HEK293 (cell line): ENCODE measurements at regions not wholly inside any gene's neighbourhood (a gene's known extent, or its start where the extent isn't known, plus 50 kb on each side); places are given as distances from the start of the nearest gene placed in this dataset.

ENCODE experiments used
- CTCF ChIA-PET: fragments of 350-600 bp; formaldehyde crosslinking; extraction: SDS; loops from one replicate; lab custom pipeline; 2021; ENCODE audit warnings: antibody characterized with exemption; lab: Yijun Ruan, JAX
- POLR2A ChIA-PET: fragments of 300-600 bp; formaldehyde crosslinking; extraction: SDS; loops from one replicate; lab custom pipeline; 2020; ENCODE audit warnings: antibody characterized with exemption, inconsistent platforms; lab: Yijun Ruan, JAX
- H3K27ac ChIP-seq: fragments of 200-500 bp; sonication (Bioruptor generic); 2 replicates; pipeline ENCODE4 v1.5.1; 2014; ENCODE audit warnings: low read depth, low read length, control low read depth, inconsistent platforms; ENCODE audit errors: extremely low read depth
- H3K36me3 ChIP-seq, 2 experiments: fragments of 200-500 bp in 1 of 2; sonication (Bioruptor generic) in 1 of 2; 1 replicate in 1 of 2; 2 replicates in 1 of 2; pipeline ENCODE4 v1.5.1; 2014 to 2017; ENCODE audit warnings: inconsistent platforms in 2 of 2, low read length in 2 of 2; ENCODE audit not compliant: control insufficient read depth in 2 of 2, insufficient read depth in 1 of 2
- H3K4me1 ChIP-seq: fragments of 200-500 bp; sonication (Bioruptor generic); 2 replicates; pipeline ENCODE4 v1.5.1; 2014; ENCODE audit warnings: mild to moderate bottlenecking, low read length, inconsistent platforms; ENCODE audit not compliant: control insufficient read depth, insufficient read depth
- H3K4me3 ChIP-seq: 2 replicates; pipeline ENCODE4 v1.5.1; 2011; ENCODE audit warnings: low read depth, mild to moderate bottlenecking, control low read depth, low read length, moderate library complexity
- H3K9me3 ChIP-seq: fragments of 200-500 bp; sonication (Bioruptor generic); 2 replicates; pipeline ENCODE4 v1.5.1; 2014; ENCODE audit warnings: low read depth, low read length, inconsistent platforms; ENCODE audit not compliant: control insufficient read depth, insufficient read depth
- GLIS1 ChIP-seq: fragments of 450-650 bp; formaldehyde crosslinking; IDR thresholded peaks from 2 replicates; pipeline ENCODE4 v1.5.1; 2016; ENCODE audit warnings: missing biosample characterization, missing genetic modification characterization
- KLF10 ChIP-seq: fragments of 450-650 bp; IDR thresholded peaks from 2 replicates; pipeline ENCODE4 v1.5.1; 2018; ENCODE audit warnings: missing biosample characterization, mild to moderate bottlenecking, missing genetic modification characterization
- OVOL3 ChIP-seq: fragments of 450-650 bp; formaldehyde crosslinking; IDR thresholded peaks from 2 replicates; pipeline ENCODE4 v1.5.1; 2016; ENCODE audit warnings: missing biosample characterization, missing genetic modification characterization
- REPIN1 ChIP-seq: fragments of 450-650 bp; formaldehyde crosslinking; IDR thresholded peaks from 2 replicates; pipeline ENCODE4 v1.5.1; 2017; ENCODE audit warnings: missing biosample characterization, missing genetic modification characterization, low read depth
- TCF7L2 ChIP-seq: IDR thresholded peaks from 2 replicates; pipeline ENCODE4 v1.6.1; 2011; ENCODE audit warnings: low read depth, mild to moderate bottlenecking, inconsistent platforms, low read length, moderate library complexity, borderline replicate concordance
- ZBTB20 ChIP-seq: fragments of 450-650 bp; formaldehyde crosslinking; IDR thresholded peaks from 2 replicates; pipeline ENCODE4 v1.5.1; 2016; ENCODE audit warnings: missing biosample characterization, missing genetic modification characterization
- ZFP41 ChIP-seq: fragments of 450-650 bp; formaldehyde crosslinking; IDR thresholded peaks from 2 replicates; pipeline ENCODE4 v1.5.1; 2016; ENCODE audit warnings: missing biosample characterization, missing genetic modification characterization, borderline replicate concordance
- ZNF10 ChIP-seq: fragments of 450-650 bp; formaldehyde crosslinking; IDR thresholded peaks from 2 replicates; pipeline ENCODE4 v1.5.1; 2017; ENCODE audit warnings: missing biosample characterization, missing genetic modification characterization
- ZNF112 ChIP-seq: fragments of 450-650 bp; formaldehyde crosslinking; IDR thresholded peaks from 2 replicates; pipeline ENCODE4 v1.5.0; 2017; ENCODE audit warnings: missing biosample characterization, missing genetic modification characterization
- ZNF114 ChIP-seq: fragments of 450-650 bp; formaldehyde crosslinking; IDR thresholded peaks from 2 replicates; pipeline ENCODE4 v1.5.0; 2017; ENCODE audit warnings: missing biosample characterization, missing genetic modification characterization
- ZNF133 ChIP-seq: fragments of 450-650 bp; formaldehyde crosslinking; IDR thresholded peaks from 2 replicates; pipeline ENCODE4 v1.5.1; 2016; ENCODE audit warnings: missing biosample characterization, missing genetic modification characterization
- ZNF157 ChIP-seq: fragments of 450-650 bp; formaldehyde crosslinking; IDR thresholded peaks from 2 replicates; pipeline ENCODE4 v1.5.1; 2016; ENCODE audit warnings: missing biosample characterization, missing genetic modification characterization
- ZNF169 ChIP-seq: fragments of 450-650 bp; formaldehyde crosslinking; IDR thresholded peaks from 2 replicates; pipeline ENCODE4 v1.5.1; 2016; ENCODE audit warnings: missing biosample characterization, missing genetic modification characterization
- ZNF19 ChIP-seq: fragments of 450-650 bp; formaldehyde crosslinking; IDR thresholded peaks from 2 replicates; pipeline ENCODE4; 2016; ENCODE audit warnings: missing biosample characterization, missing genetic modification characterization, low read depth
- ZNF2 ChIP-seq: fragments of 450-650 bp; formaldehyde crosslinking; IDR thresholded peaks from 2 replicates; pipeline ENCODE4 v1.5.1; 2016; ENCODE audit warnings: missing biosample characterization, missing genetic modification characterization
- ZNF211 ChIP-seq: fragments of 450-650 bp; formaldehyde crosslinking; IDR thresholded peaks from 2 replicates; pipeline ENCODE4 v1.5.1; 2016; ENCODE audit warnings: low read depth, missing biosample characterization, missing genetic modification characterization
- ZNF239 ChIP-seq: fragments of 450-650 bp; formaldehyde crosslinking; IDR thresholded peaks from 2 replicates; pipeline ENCODE4 v1.5.1; 2016; ENCODE audit warnings: missing biosample characterization, missing genetic modification characterization
- ZNF335 ChIP-seq: fragments of 450-650 bp; formaldehyde crosslinking; conservative IDR thresholded peaks from 2 replicates; pipeline ENCODE4 v1.5.1; 2016; ENCODE audit warnings: missing biosample characterization, missing genetic modification characterization
- ZNF394 ChIP-seq: fragments of 450-650 bp; formaldehyde crosslinking; IDR thresholded peaks from 2 replicates; pipeline ENCODE4 v1.5.1; 2016; ENCODE audit warnings: missing biosample characterization, missing genetic modification characterization, mild to moderate bottlenecking, moderate library complexity, borderline replicate concordance
- ZNF433 ChIP-seq: fragments of 450-650 bp; formaldehyde crosslinking; IDR thresholded peaks from 2 replicates; pipeline ENCODE4 v1.5.1; 2016; ENCODE audit warnings: missing biosample characterization, missing genetic modification characterization, low read depth
- ZNF621 ChIP-seq: fragments of 450-650 bp; formaldehyde crosslinking; IDR thresholded peaks from 2 replicates; pipeline ENCODE4 v1.5.1; 2017; ENCODE audit warnings: missing biosample characterization, missing genetic modification characterization
- ZNF670 ChIP-seq: fragments of 450-650 bp; formaldehyde crosslinking; IDR thresholded peaks from 2 replicates; pipeline ENCODE4 v1.5.1; 2016; ENCODE audit warnings: missing biosample characterization, missing genetic modification characterization, low read depth
- ZSCAN23 ChIP-seq: fragments of 450-650 bp; formaldehyde crosslinking; IDR thresholded peaks from 2 replicates; pipeline ENCODE4 v1.5.1; 2016; ENCODE audit warnings: missing biosample characterization, missing genetic modification characterization
- TF ChIP-seq, protein P1 (sequence below): fragments of 450-650 bp; formaldehyde crosslinking; IDR thresholded peaks from 2 replicates; pipeline ENCODE4 v1.5.1; 2016; ENCODE audit warnings: missing biosample characterization, missing genetic modification characterization
- TF ChIP-seq, protein P2 (sequence below): fragments of 450-650 bp; formaldehyde crosslinking; IDR thresholded peaks from 2 replicates; pipeline ENCODE4 v1.5.1; 2016; ENCODE audit warnings: missing biosample characterization, missing genetic modification characterization, borderline replicate concordance

DNA sequence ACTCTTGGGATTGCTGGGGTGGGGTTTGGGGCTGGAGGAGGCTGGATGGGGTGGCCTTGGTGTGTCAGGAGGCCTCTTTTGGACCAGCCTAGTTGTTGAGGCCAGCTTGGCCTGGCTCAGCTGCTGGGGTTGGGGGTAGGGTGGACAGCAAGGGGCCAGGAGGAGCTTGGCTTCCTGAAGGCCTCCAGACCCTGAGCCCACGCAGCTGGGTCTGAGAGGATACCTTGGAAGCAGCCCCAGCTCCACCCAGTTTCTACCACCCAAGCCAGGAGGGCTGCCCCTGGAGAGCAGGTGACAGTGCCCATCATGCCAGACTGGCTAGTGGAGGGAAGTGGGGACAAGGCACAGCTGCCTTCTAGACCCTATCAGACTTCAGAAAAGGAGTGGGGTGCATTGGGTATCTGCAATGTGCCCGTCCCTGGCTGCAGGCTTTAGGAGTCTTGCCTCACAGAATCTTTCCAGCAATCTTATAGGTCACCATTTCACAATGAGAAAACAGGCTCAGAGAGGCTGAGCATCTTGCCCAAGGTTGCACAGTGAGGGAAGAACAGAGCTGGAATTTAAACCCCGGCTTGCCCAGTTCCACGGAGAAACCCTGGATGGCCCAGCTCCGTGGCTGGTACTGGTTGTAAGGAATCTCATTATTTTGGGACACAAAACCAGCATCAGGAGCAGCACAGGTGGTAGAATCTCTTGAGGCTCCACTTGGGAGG lies 83.0 kb downstream of the LINGO1 start:
- no peaks in the 10 kb centered on the region for H3K36me3 ChIP-seq
- H3K4me1 ChIP-seq: no peaks in the 10 kb centered on the region
- no peaks in the 10 kb centered on the region for H3K9me3 ChIP-seq
- ChIA-PET CTCF (interaction anchor here (0.6 to 1.6 kb wide), 2 partner anchors 437 to 442 kb away, joined by 3 to 4 read pairs; no protein-coding TSS in a partner anchor), POLR2A (no interaction called here)
- H3K4me3 ChIP-seq: no peak overlapping the region
- TF ChIP-seq ZNF169 (no peak), ZFP41 (no peak), ZSCAN23 (tag by site-specific recombination) (no peak), ZNF335 (no peak), ZNF10 (tag by site-specific recombination) (no peak), ZNF19 (tag by site-specific recombination) (no peak), ZNF211 (tag by site-specific recombination) (no peak), ZNF433 (no peak), OVOL3 (tag by site-specific recombination) (no peak), ZNF670 (no peak), ZNF394 (tag by site-specific recombination) (no peak)
- no peak overlapping the region for H3K27ac ChIP-seq

DNA sequence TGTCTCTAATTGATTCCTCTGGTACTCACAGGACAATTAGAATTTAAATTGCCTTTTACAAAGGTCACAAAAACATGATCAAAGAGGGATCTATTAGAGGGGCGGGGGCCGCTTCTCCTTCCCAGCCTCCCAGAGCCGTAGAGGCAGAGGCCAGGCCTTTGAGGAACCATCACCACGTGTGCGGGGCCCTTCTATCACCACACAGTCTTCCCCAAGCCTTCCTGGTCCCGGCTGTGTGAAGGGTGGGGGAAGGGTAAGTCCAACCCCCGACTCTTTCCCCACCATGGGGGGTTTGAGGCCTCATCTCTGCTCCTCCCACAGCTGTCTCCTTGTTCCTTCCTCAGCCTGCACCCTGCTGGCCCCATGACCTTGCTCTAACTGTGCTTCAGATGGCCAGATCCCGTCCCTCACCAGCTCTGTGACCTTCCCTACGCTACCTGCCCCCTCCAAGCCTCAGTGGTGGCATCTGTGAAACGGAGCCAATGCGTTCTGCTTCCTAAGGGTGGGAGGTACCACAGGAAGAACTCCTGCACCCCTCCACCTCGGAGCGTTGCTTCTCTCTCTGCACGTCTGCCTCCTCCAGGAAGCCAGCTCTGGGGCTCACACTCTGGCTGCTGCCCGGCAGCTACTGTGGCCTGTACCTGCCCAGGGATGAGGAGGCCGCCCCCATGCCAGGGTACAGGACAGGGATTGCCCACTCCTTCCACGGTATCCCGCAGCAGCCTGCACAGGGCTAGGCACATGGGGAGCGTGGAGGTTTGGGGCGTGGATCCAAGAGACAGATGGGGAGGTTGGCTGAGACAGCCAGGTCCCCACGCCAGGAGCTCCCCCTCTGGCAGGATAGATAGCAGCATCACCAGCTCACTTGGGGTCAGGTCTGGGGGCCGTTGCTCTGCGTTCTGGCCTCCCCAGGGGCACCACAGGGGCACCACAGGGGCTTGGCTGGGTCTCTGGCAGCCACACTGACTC lies 83.8 kb downstream of the LINGO1 start:
- CTCF ChIA-PET: interaction anchor here (0.5 to 1.6 kb wide), 4 partner anchors 311 to 456 kb away, joined by 3 to 4 read pairs (median 3); no protein-coding TSS in a partner anchor
- Histone ChIP-seq H3K4me3 (no peak overlapping the region), H3K36me3 (no peaks in the 10 kb centered on the region), H3K4me1 (no peaks in the 10 kb centered on the region), H3K9me3 (no peaks in the 10 kb centered on the region), H3K27ac (no peak overlapping the region)
- POLR2A ChIA-PET: no interaction called here
- TF ChIP-seq ZNF114 (tag by site-specific recombination): no peak
- TF ChIP-seq ZBTB20: no peak
- TF ChIP-seq REPIN1 (tag by site-specific recombination): no peak
- no peak for TF ChIP-seq ZNF239 (tag by site-specific recombination)
- TF ChIP-seq, protein P1, sequence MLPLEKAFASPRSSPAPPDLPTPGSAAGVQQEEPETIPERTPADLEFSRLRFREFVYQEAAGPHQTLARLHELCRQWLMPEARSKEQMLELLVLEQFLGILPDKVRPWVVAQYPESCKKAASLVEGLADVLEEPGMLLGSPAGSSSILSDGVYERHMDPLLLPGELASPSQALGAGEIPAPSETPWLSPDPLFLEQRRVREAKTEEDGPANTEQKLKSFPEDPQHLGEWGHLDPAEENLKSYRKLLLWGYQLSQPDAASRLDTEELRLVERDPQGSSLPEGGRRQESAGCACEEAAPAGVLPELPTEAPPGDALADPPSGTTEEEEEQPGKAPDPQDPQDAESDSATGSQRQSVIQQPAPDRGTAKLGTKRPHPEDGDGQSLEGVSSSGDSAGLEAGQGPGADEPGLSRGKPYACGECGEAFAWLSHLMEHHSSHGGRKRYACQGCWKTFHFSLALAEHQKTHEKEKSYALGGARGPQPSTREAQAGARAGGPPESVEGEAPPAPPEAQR (tag by site-specific recombination): no peak
- no peak for TF ChIP-seq ZNF133
- TF ChIP-seq ZNF2 (tag by site-specific recombination): no peak
- TF ChIP-seq ZNF112 (tag by site-specific recombination): no peak
- no peak for TF ChIP-seq GLIS1
- TF ChIP-seq, protein P2, sequence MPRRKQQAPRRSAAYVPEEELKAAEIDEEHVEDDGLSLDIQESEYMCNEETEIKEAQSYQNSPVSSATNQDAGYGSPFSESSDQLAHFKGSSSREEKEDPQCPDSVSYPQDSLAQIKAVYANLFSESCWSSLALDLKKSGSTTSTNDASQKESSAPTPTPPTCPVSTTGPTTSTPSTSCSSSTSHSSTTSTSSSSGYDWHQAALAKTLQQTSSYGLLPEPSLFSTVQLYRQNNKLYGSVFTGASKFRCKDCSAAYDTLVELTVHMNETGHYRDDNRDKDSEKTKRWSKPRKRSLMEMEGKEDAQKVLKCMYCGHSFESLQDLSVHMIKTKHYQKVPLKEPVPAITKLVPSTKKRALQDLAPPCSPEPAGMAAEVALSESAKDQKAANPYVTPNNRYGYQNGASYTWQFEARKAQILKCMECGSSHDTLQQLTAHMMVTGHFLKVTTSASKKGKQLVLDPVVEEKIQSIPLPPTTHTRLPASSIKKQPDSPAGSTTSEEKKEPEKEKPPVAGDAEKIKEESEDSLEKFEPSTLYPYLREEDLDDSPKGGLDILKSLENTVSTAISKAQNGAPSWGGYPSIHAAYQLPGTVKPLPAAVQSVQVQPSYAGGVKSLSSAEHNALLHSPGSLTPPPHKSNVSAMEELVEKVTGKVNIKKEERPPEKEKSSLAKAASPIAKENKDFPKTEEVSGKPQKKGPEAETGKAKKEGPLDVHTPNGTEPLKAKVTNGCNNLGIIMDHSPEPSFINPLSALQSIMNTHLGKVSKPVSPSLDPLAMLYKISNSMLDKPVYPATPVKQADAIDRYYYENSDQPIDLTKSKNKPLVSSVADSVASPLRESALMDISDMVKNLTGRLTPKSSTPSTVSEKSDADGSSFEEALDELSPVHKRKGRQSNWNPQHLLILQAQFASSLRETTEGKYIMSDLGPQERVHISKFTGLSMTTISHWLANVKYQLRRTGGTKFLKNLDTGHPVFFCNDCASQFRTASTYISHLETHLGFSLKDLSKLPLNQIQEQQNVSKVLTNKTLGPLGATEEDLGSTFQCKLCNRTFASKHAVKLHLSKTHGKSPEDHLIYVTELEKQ (tag by site-specific recombination): no peak
- TF ChIP-seq ZNF621 (tag by site-specific recombination): no peak
- no peak for TF ChIP-seq ZNF433
- no peak for TF ChIP-seq TCF7L2
- no peak for TF ChIP-seq KLF10 (tag by site-specific recombination)
- no peak for TF ChIP-seq ZNF157 (tag by site-specific recombination)
